ENCODE measurements at regions not wholly inside any gene's neighbourhood (a gene's known extent, or its start where the extent isn't known, plus 50 kb on each side); places are given as distances from the start of the nearest gene placed in this dataset.

DNA sequence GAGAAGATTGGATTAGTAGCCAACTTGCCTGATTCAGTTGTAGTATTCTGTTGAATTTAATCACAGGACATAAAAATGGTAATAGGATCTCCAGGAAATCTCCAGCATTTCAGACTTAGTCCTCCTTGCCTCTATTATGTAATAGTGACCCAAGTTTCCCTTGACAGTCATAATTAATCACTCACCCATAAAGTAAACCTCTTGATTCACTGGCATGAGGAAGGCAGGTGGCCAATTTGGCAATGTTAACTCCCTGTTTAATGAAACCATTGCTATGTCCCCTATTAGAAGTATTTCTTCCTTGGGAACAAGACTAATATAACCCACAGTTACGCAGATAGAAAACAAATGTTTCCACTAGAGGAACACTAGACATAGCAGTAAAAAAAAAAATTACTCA is 604.8 kb upstream of the CXADR start:
- TF ChIP-seq, protein P1, sequence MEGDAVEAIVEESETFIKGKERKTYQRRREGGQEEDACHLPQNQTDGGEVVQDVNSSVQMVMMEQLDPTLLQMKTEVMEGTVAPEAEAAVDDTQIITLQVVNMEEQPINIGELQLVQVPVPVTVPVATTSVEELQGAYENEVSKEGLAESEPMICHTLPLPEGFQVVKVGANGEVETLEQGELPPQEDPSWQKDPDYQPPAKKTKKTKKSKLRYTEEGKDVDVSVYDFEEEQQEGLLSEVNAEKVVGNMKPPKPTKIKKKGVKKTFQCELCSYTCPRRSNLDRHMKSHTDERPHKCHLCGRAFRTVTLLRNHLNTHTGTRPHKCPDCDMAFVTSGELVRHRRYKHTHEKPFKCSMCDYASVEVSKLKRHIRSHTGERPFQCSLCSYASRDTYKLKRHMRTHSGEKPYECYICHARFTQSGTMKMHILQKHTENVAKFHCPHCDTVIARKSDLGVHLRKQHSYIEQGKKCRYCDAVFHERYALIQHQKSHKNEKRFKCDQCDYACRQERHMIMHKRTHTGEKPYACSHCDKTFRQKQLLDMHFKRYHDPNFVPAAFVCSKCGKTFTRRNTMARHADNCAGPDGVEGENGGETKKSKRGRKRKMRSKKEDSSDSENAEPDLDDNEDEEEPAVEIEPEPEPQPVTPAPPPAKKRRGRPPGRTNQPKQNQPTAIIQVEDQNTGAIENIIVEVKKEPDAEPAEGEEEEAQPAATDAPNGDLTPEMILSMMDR (IDR thresholded peaks at IDR 0.05; ENCODE audit: control extremely low read depth, extremely low read depth), result no peak
- Histone ChIP-seq H3K9me3 (ENCODE audit: control insufficient read depth in 4 of 4, insufficient read depth in 3 of 4, low read length in 3 of 4) (no peaks in the 10 kb centered on the region), H3K36me3 (ENCODE audit: control insufficient read depth in 4 of 4, insufficient read depth in 4 of 4, low read length in 4 of 4) (no peaks in the 10 kb centered on the region), H3K4me1 (ENCODE audit: control insufficient read depth in 5 of 5, insufficient read depth in 5 of 5, low read length in 5 of 5) (no peaks in the 10 kb centered on the region), H3K9ac (ENCODE audit: insufficient read depth in 1 of 2, low read length in 2 of 2) (no peak overlapping the region), H3K27me3 (ENCODE audit: control insufficient read depth in 3 of 3, insufficient read depth in 3 of 3, low read length in 2 of 3) (no peaks in the 10 kb centered on the region), H3K4me3 (no peak overlapping the region), H3K27ac (ENCODE audit: low read depth in 1 of 2, low read length in 1 of 2) (no peak overlapping the region)
- DNase-seq, result no peak
- WGBS, 2 donors, result 55 to 83% methylated on average over 1 of the region's 1 CpG
- ATAC-seq (ENCODE audit: insufficient read depth, low FRiP score), result peak; percentile 32

DNA sequence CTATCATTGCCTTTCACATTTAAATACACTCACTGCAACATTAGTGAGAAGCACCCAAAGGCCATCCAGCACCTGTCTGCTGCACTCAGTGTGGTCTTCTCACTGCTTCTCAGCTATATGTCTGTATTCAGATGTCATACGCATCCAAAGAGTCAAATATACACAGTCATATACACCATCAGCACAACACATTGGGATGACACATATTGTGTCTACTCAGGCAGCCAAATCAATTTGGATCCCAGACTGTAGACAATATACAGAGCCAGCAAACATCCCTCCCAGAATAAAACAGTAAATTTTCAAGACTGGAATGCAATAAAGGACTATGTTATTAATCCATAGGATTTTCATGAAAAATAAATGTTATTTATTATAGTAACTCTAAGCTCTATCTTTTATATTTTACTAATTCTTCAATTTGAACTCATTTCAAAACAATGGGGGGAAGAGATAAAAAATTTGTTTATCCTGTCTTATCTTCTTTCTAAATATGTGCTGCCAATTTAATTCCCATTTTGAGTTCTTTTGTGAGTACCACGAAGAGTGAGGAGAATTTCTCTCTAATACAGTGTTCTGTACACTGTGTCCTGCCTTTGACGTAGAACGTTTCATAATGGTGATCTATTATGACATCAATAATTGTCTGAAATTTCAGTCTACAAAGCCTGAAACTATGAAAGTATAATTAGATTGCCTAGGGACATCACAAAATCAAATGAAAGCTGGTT is 602.2 kb upstream of the CXADR start:
- Histone ChIP-seq H3K9me3 (ENCODE audit: control insufficient read depth in 4 of 4, insufficient read depth in 3 of 4, low read length in 3 of 4) (no peaks in the 10 kb centered on the region), H3K36me3 (ENCODE audit: control insufficient read depth in 4 of 4, insufficient read depth in 4 of 4, low read length in 4 of 4) (no peaks in the 10 kb centered on the region)

DNA sequence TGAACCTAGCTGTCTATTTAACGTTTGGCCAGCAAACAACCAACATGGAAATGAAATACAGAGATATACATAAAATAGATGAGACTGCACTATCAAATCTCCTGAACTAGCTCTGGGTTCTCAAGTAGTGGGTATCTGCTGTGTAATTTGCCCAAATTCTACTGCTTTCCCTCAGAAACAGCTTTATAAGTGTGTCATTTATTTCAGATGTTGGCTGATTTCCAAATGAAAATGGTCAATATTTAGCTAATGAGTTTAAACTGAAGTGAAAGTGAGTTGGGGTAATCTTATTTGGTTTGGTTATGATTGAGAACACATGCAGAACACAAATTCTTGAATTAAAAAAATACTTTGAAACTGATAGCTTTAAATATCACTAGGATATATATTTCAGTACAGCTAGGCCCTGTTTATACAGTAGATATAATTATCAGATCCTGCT is 601.7 kb upstream of the CXADR start:
- ATAC-seq (ENCODE audit: insufficient read depth, low FRiP score), result no peak
- peak in 1 of 3 donors; percentile 7 for DNase-seq
- Histone ChIP-seq H3K36me3 (ENCODE audit: control insufficient read depth in 4 of 4, insufficient read depth in 4 of 4, low read length in 4 of 4) (no peaks in the 10 kb centered on the region), H3K9ac (ENCODE audit: insufficient read depth in 1 of 2, low read length in 2 of 2) (no peak overlapping the region), H3K4me1 (ENCODE audit: control insufficient read depth in 5 of 5, insufficient read depth in 5 of 5, low read length in 5 of 5) (no peaks in the 10 kb centered on the region), H3K4me3 (no peak overlapping the region), H3K27ac (ENCODE audit: low read depth in 1 of 2, low read length in 1 of 2) (no peak overlapping the region), H3K9me3 (ENCODE audit: control insufficient read depth in 4 of 4, insufficient read depth in 3 of 4, low read length in 3 of 4) (no peaks in the 10 kb centered on the region), H3K27me3 (ENCODE audit: control insufficient read depth in 3 of 3, insufficient read depth in 3 of 3, low read length in 2 of 3) (no peaks in the 10 kb centered on the region)
- 72 to 83% methylated on average over 1 of the region's 1 CpG for WGBS, 2 donors
- TF ChIP-seq, protein P1 (IDR thresholded peaks at IDR 0.05; ENCODE audit: control extremely low read depth, extremely low read depth), result no peak

More for the DNA sequence above, 602.2 kb upstream of the CXADR start:
- no peak for ATAC-seq (ENCODE audit: insufficient read depth, low FRiP score)
- H3K27ac ChIP-seq (ENCODE audit: low read depth in 1 of 2, low read length in 1 of 2), result no peak overlapping the region
- no peaks in the 10 kb centered on the region for H3K27me3 ChIP-seq (ENCODE audit: control insufficient read depth in 3 of 3, insufficient read depth in 3 of 3, low read length in 2 of 3)
- TF ChIP-seq, protein P1 (IDR thresholded peaks at IDR 0.05; ENCODE audit: control extremely low read depth, extremely low read depth), result no peak
- WGBS, 2 donors, result 57 to 74% methylated on average over 4 of the region's 4 CpGs
- H3K4me3 ChIP-seq, result no peak overlapping the region
- DNase-seq, result no peak
- H3K4me1 ChIP-seq (ENCODE audit: control insufficient read depth in 5 of 5, insufficient read depth in 5 of 5, low read length in 5 of 5), result no peaks in the 10 kb centered on the region
- no peak overlapping the region for H3K9ac ChIP-seq (ENCODE audit: insufficient read depth in 1 of 2, low read length in 2 of 2)

DNA sequence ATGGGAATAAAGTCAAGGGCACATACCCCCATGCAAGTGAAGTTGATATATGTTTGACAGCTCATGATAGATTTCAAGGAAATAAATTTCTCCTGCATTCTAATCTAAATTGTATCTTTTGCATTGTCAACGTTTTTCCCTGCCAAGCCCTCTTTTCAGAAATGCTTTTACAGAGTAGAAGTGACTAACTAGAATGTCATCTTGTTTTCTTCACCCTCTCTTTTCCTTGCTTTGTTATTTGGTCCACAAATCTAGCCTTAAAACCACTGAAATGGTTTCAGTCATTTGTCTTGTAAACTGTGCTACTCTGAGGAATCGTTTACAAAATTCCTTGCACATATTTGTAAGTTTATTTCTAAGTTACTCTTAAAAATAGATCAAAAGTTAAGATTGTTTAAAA is 600.8 kb upstream of the CXADR start:
- Histone ChIP-seq H3K36me3 (ENCODE audit: control insufficient read depth in 4 of 4, insufficient read depth in 4 of 4, low read length in 4 of 4) (no peaks in the 10 kb centered on the region), H3K27ac (ENCODE audit: low read depth in 1 of 2, low read length in 1 of 2) (no peak overlapping the region), H3K27me3 (ENCODE audit: control insufficient read depth in 3 of 3, insufficient read depth in 3 of 3, low read length in 2 of 3) (no peaks in the 10 kb centered on the region), H3K4me3 (no peak overlapping the region), H3K9me3 (ENCODE audit: control insufficient read depth in 4 of 4, insufficient read depth in 3 of 4, low read length in 3 of 4) (no peaks in the 10 kb centered on the region), H3K9ac (ENCODE audit: insufficient read depth in 1 of 2, low read length in 2 of 2) (no peak overlapping the region), H3K4me1 (ENCODE audit: control insufficient read depth in 5 of 5, insufficient read depth in 5 of 5, low read length in 5 of 5) (no peaks in the 10 kb centered on the region)
- TF ChIP-seq, protein P1 (IDR thresholded peaks at IDR 0.05; ENCODE audit: control extremely low read depth, extremely low read depth), result no peak
- ATAC-seq (ENCODE audit: insufficient read depth, low FRiP score), result no peak
- 40 to 49% methylated on average over 2 of the region's 2 CpGs for WGBS, 2 donors
- no peak for DNase-seq

All from lung (tissue), 11 donors.